H9 (cell line): ENCODE measurements at regions not wholly inside any gene's neighbourhood (a gene's known extent, or its start where the extent isn't known, plus 50 kb on each side); places are given as distances from the start of the nearest gene placed in this dataset.

Source experiments
- DNase-seq: peaks from one replicate; pipeline ENCODE4 v3.0.0-alpha.2; 2017
- H2AFZ ChIP-seq: one replicate; pipeline ENCODE4 v1.6.1; 2013; ENCODE audit warnings: mild to moderate bottlenecking, low read length, control low read depth, moderate library complexity
- H2AK5ac ChIP-seq: 2 replicates; pipeline ENCODE4 v1.6.1; 2013; ENCODE audit warnings: low read length, control low read depth, mixed read lengths; ENCODE audit not compliant: insufficient read length
- H2BK120ac ChIP-seq: one replicate; pipeline ENCODE4 v1.6.1; 2013; ENCODE audit warnings: low read depth, mild to moderate bottlenecking, low read length, control low read depth, inconsistent platforms; ENCODE audit not compliant: poor library complexity, severe bottlenecking
- H2BK12ac ChIP-seq: 2 replicates; pipeline ENCODE4 v1.6.1; 2013; ENCODE audit warnings: low read length, control low read depth, mixed read lengths, low read depth; ENCODE audit not compliant: insufficient read length
- H2BK15ac ChIP-seq: 2 replicates; pipeline ENCODE4 v1.6.1; 2013; ENCODE audit warnings: low read depth, low read length, control low read depth
- H2BK20ac ChIP-seq: one replicate; pipeline ENCODE4 v1.6.1; 2013; ENCODE audit warnings: low read depth, mild to moderate bottlenecking, low read length, control low read depth, inconsistent platforms; ENCODE audit not compliant: poor library complexity, severe bottlenecking
- H2BK5ac ChIP-seq: 2 replicates; pipeline ENCODE4 v1.6.1; 2013; ENCODE audit warnings: low read length, control low read depth, mixed read lengths; ENCODE audit not compliant: insufficient read length
- H3K14ac ChIP-seq: 2 replicates; pipeline ENCODE4 v1.6.1; 2013; ENCODE audit warnings: low read length, control low read depth; ENCODE audit not compliant: insufficient read depth
- H3K18ac ChIP-seq: 2 replicates; pipeline ENCODE4 v1.6.1; 2013; ENCODE audit warnings: low read depth, mild to moderate bottlenecking, mixed read lengths, low read length, control low read depth; ENCODE audit not compliant: insufficient read length
- H3K23ac ChIP-seq: 2 replicates; pipeline ENCODE4 v1.6.1; 2013; ENCODE audit warnings: low read length, control low read depth, mixed read lengths, low read depth; ENCODE audit not compliant: insufficient read length
- H3K23me2 ChIP-seq: 2 replicates; pipeline ENCODE4 v1.6.1; 2013; ENCODE audit warnings: low read depth, mild to moderate bottlenecking, mixed read lengths, low read length, control low read depth; ENCODE audit not compliant: insufficient read length, poor library complexity, severe bottlenecking
- H3K27ac ChIP-seq: 2 replicates; pipeline ENCODE4 v1.5.1; 2013; ENCODE audit warnings: low read length, control low read depth, mixed read lengths, low read depth; ENCODE audit not compliant: insufficient read length
- H3K27me3 ChIP-seq: 2 replicates; pipeline ENCODE4 v1.6.1; 2013; ENCODE audit warnings: low read length, control low read depth, inconsistent platforms; ENCODE audit not compliant: insufficient read depth
- H3K4ac ChIP-seq: 2 replicates; pipeline ENCODE4 v1.6.1; 2013; ENCODE audit warnings: low read depth, mild to moderate bottlenecking, control low read depth, inconsistent platforms, low read length, moderate library complexity
- H3K4me1 ChIP-seq: 2 replicates; pipeline ENCODE4 v1.6.1; 2013; ENCODE audit warnings: low read length, control low read depth, inconsistent platforms; ENCODE audit not compliant: insufficient read depth
- H3K4me2 ChIP-seq: 2 replicates; pipeline ENCODE4 v1.6.1; 2013; ENCODE audit warnings: low read length, control low read depth, mixed read lengths; ENCODE audit not compliant: insufficient read length, insufficient read depth
- H3K56ac ChIP-seq: 2 replicates; pipeline ENCODE4 v1.6.1; 2013; ENCODE audit warnings: low read depth, mild to moderate bottlenecking, mixed read lengths, low read length, control low read depth; ENCODE audit not compliant: insufficient read length
- H3K79me1 ChIP-seq: 2 replicates; pipeline ENCODE4 v1.6.1; 2013; ENCODE audit warnings: low read depth, mild to moderate bottlenecking, moderate library complexity, low read length, control low read depth, inconsistent platforms; ENCODE audit not compliant: insufficient read depth, poor library complexity, severe bottlenecking
- H3K79me2 ChIP-seq: 2 replicates; pipeline ENCODE4 v1.6.1; 2013; ENCODE audit warnings: low read length, control low read depth, inconsistent platforms; ENCODE audit not compliant: insufficient read depth
- H3K9ac ChIP-seq: 2 replicates; pipeline ENCODE4 v1.6.1; 2013; ENCODE audit warnings: low read length, control low read depth, mixed read lengths; ENCODE audit not compliant: insufficient read length; ENCODE audit errors: extremely low read depth
- H3K9me3 ChIP-seq: one replicate; pipeline ENCODE4 v1.6.1; 2013; ENCODE audit warnings: low read depth, low read length, inconsistent platforms; ENCODE audit not compliant: control insufficient read depth
- H3T11ph ChIP-seq: one replicate; pipeline ENCODE4 v1.6.1; 2013; ENCODE audit warnings: mild to moderate bottlenecking, low read length, control low read depth, inconsistent platforms
- H4K20me1 ChIP-seq: one replicate; pipeline ENCODE4 v1.6.1; 2013; ENCODE audit not compliant: control insufficient read depth, insufficient read length, insufficient read depth
- H4K5ac ChIP-seq: 2 replicates; pipeline ENCODE4 v1.6.1; 2013; ENCODE audit warnings: low read depth, mild to moderate bottlenecking, mixed read lengths, low read length, control low read depth; ENCODE audit not compliant: insufficient read length
- H4K8ac ChIP-seq: replicated peaks from 2 replicates; pipeline ENCODE4 v1.6.1; 2013; ENCODE audit warnings: low read length, control low read depth, mixed read lengths, low read depth; ENCODE audit not compliant: insufficient read length
- H4K91ac ChIP-seq: 2 replicates; pipeline ENCODE4 v1.6.1; 2013; ENCODE audit warnings: low read depth, mild to moderate bottlenecking, moderate library complexity, mixed read lengths, low read length, control low read depth; ENCODE audit not compliant: insufficient read length
- H3K27ac Mint-ChIP-seq, 3 experiments: 2 replicates in 2 of 3; 3 replicates in 1 of 3; pipeline ENCODE4 v1.8.0; 2020 to 2021; ENCODE audit warnings: mixed read lengths in 3 of 3, mild to moderate bottlenecking in 1 of 3, moderate library complexity in 1 of 3
- H3K27me3 Mint-ChIP-seq: 2 replicates; pipeline ENCODE4 v1.8.0; 2021; ENCODE audit warnings: low read depth, mild to moderate bottlenecking, moderate library complexity, mixed read lengths
- H3K36me3 Mint-ChIP-seq, 3 experiments: 2 replicates in 2 of 3; 3 replicates in 1 of 3; pipeline ENCODE4 v1.8.0; 2020 to 2021; ENCODE audit warnings: low read depth in 3 of 3, mixed read lengths in 3 of 3; ENCODE audit not compliant: insufficient read depth in 1 of 3
- H3K4me1 Mint-ChIP-seq, 2 experiments: 2 replicates each; pipeline ENCODE4 v1.8.0; 2020; ENCODE audit warnings: mixed read lengths in 2 of 2
- H3K4me3 Mint-ChIP-seq, 2 experiments: 2 replicates in 1 of 2; 3 replicates in 1 of 2; pipeline ENCODE4 v1.8.0; 2020 to 2021; ENCODE audit warnings: mild to moderate bottlenecking in 2 of 2, mixed read lengths in 2 of 2, moderate library complexity in 1 of 2
- H3K9me3 Mint-ChIP-seq, 2 experiments: 2 replicates in 1 of 2; 3 replicates in 1 of 2; pipeline ENCODE4 v1.8.0; 2020; ENCODE audit warnings: mild to moderate bottlenecking in 2 of 2, mixed read lengths in 2 of 2, moderate library complexity in 1 of 2
- CTCF ChIP-seq: fragments of 200-600 bp; sonication (generic); conservative IDR thresholded peaks from 3 replicates; pipeline ENCODE4 v1.8.0; 2021; ENCODE audit warnings: antibody characterized with exemption, mild to moderate bottlenecking
- WGBS: extraction: QIAGEN DNeasy Blood & Tissue Kit; methylation state at CpG from one replicate; pipeline ENCODE4 v1.1.7; 2013; ENCODE audit warnings: missing lambda C conversion rate, low lambda C conversion rate, mixed read lengths; ENCODE audit not compliant: insufficient read length; ENCODE audit errors: extremely low coverage; 5-methylcytosine and 5-hydroxymethylcytosine counted together

GRCh38 chr4:22174640-22175039 lies 226.1 kb upstream of the KCNIP4 start:
- H2BK5ac ChIP-seq: no peak overlapping the region
- DNase-seq: no peak
- no peaks in the 10 kb centered on the region for H3K27me3 ChIP-seq
- no peak overlapping the region for H3K27ac Mint-ChIP-seq
- peaks cover 0 to 3% of the 10 kb centered on the region in 2 experiments; a peak in 1 of 4 replicates for H3K4me1 Mint-ChIP-seq
- no peak overlapping the region for H2AK5ac ChIP-seq
- H3K4me1 ChIP-seq: no peaks in the 10 kb centered on the region
- no peak overlapping the region for H3K14ac ChIP-seq
- no peak overlapping the region for H4K91ac ChIP-seq
- H3K9me3 Mint-ChIP-seq: peaks cover 30 to 33% of the 10 kb centered on the region in 2 experiments
- no peak overlapping the region for H4K5ac ChIP-seq
- H3K4ac ChIP-seq: no peak overlapping the region
- H4K8ac ChIP-seq: no peak overlapping the region
- H2BK20ac ChIP-seq: no peak overlapping the region
- no peaks in the 10 kb centered on the region for H3K9me3 ChIP-seq
- H3K4me3 Mint-ChIP-seq: no peak overlapping the region
- no peaks in the 10 kb centered on the region for H3K79me1 ChIP-seq
- WGBS: no CpG with 5 or more reads among the region's 1 CpG
- H3K23me2 ChIP-seq: no peaks in the 10 kb centered on the region
- no peak overlapping the region for H2BK120ac ChIP-seq
- TF ChIP-seq CTCF: no peak
- no peak overlapping the region for H3K9ac ChIP-seq
- no peak overlapping the region for H3K27ac ChIP-seq
- no peak overlapping the region for H2BK12ac ChIP-seq
- no peaks in the 10 kb centered on the region for H3K79me2 ChIP-seq
- H3K23ac ChIP-seq: no peak overlapping the region
- H3K4me2 ChIP-seq: no peak overlapping the region
- H3K36me3 Mint-ChIP-seq: peaks cover 16 to 20% (median 18%) of the 10 kb centered on the region in 3 experiments
- H2BK15ac ChIP-seq: no peak overlapping the region
- no peaks in the 10 kb centered on the region for H3K27me3 Mint-ChIP-seq
- no peak overlapping the region for H2AFZ ChIP-seq
- no peaks in the 10 kb centered on the region for H4K20me1 ChIP-seq
- H3K18ac ChIP-seq: no peak overlapping the region
- no peak overlapping the region for H3T11ph ChIP-seq
- no peak overlapping the region for H3K56ac ChIP-seq
